SU-DHL-6 (cell line): ENCODE measurements at regions not wholly inside any gene's neighbourhood (a gene's known extent, or its start where the extent isn't known, plus 50 kb on each side); places are given as distances from the start of the nearest gene placed in this dataset.

ENCODE experiments used
- H2AFZ ChIP-seq: fragments of 200-600 bp; sonication (generic); 2 replicates; pipeline ENCODE4 v1.6.1; 2014; ENCODE audit warnings: low read depth, mild to moderate bottlenecking, moderate library complexity, mixed read lengths, antibody characterized with exemption, low read length; ENCODE audit not compliant: severe bottlenecking
- H3F3A ChIP-seq: fragments of 200-600 bp; shearing (Covaris generic); 2 replicates; pipeline ENCODE4 v1.6.0; 2016; ENCODE audit warnings: antibody characterized with exemption, mild to moderate bottlenecking; ENCODE audit not compliant: insufficient read depth
- H3K27ac ChIP-seq: fragments of 200-600 bp; sonication (generic); 2 replicates; pipeline ENCODE4 v1.5.1; 2016; ENCODE audit warnings: low read depth, mild to moderate bottlenecking, low read length, moderate library complexity, mixed read lengths
- H3K27me3 ChIP-seq: fragments of 200-600 bp; sonication (generic), shearing (Covaris generic); 2 replicates; pipeline ENCODE4 v1.6.0; 2014; ENCODE audit warnings: mild to moderate bottlenecking, low read length
- H3K36me3 ChIP-seq: fragments of 200-600 bp; sonication (generic); 2 replicates; pipeline ENCODE4 v1.6.1; 2014; ENCODE audit warnings: mild to moderate bottlenecking, low read length, mixed read lengths
- H3K4me2 ChIP-seq: fragments of 300-600, 200-600 bp; shearing (Covaris generic), sonication (generic); 2 replicates; pipeline ENCODE4 v1.6.0; 2014; ENCODE audit warnings: low read length, low read depth, mild to moderate bottlenecking; ENCODE audit not compliant: poor library complexity, severe bottlenecking
- H3K4me3 ChIP-seq: fragments of 200-600 bp; sonication (generic); 2 replicates; pipeline ENCODE4 v1.5.1; 2014; ENCODE audit warnings: antibody characterized with exemption, low read length, mild to moderate bottlenecking, mixed read lengths; ENCODE audit not compliant: insufficient read depth, poor library complexity, severe bottlenecking
- H3K79me2 ChIP-seq: fragments of 200-600 bp; sonication (generic); 2 replicates; pipeline ENCODE4 v1.6.1; 2014; ENCODE audit warnings: mild to moderate bottlenecking, low read length, moderate library complexity; ENCODE audit not compliant: insufficient read depth
- H3K9ac ChIP-seq: fragments of 200-600 bp; sonication (generic); 2 replicates; pipeline ENCODE4 v1.7.0; 2014; ENCODE audit warnings: mild to moderate bottlenecking, low read length
- H3K9me2 ChIP-seq: fragments of 200-600 bp; sonication (generic); replicated peaks from 2 replicates; pipeline ENCODE4 v1.6.1; 2014; ENCODE audit warnings: low read length; ENCODE audit not compliant: insufficient read depth
- H3K9me3 ChIP-seq: fragments of 200-600 bp; sonication (generic); 2 replicates; pipeline ENCODE4 v1.6.1; 2014; ENCODE audit warnings: low read length, mixed read lengths; ENCODE audit not compliant: insufficient read depth
- H4K20me1 ChIP-seq: fragments of 200-600 bp; sonication (generic); 2 replicates; pipeline ENCODE4 v1.6.1; 2014; ENCODE audit warnings: low read depth, mild to moderate bottlenecking, antibody characterized with exemption, low read length, moderate library complexity, mixed read lengths
- EZH2phosphoT487 ChIP-seq: fragments of 200-600 bp; sonication (generic), shearing (Covaris generic); conservative IDR thresholded peaks from 2 replicates; pipeline ENCODE4 v1.6.1; 2018; ENCODE audit warnings: mild to moderate bottlenecking, antibody characterized with exemption, low read length, moderate library complexity, mixed read lengths
- TF ChIP-seq, protein P1 (sequence below): fragments of 200-600 bp; sonication (generic); IDR thresholded peaks from one replicate; pipeline ENCODE4 v1.5.1; 2017; ENCODE audit warnings: antibody characterized with exemption, mild to moderate bottlenecking, low read length, moderate library complexity; ENCODE audit not compliant: insufficient read depth, poor library complexity, severe bottlenecking

DNA sequence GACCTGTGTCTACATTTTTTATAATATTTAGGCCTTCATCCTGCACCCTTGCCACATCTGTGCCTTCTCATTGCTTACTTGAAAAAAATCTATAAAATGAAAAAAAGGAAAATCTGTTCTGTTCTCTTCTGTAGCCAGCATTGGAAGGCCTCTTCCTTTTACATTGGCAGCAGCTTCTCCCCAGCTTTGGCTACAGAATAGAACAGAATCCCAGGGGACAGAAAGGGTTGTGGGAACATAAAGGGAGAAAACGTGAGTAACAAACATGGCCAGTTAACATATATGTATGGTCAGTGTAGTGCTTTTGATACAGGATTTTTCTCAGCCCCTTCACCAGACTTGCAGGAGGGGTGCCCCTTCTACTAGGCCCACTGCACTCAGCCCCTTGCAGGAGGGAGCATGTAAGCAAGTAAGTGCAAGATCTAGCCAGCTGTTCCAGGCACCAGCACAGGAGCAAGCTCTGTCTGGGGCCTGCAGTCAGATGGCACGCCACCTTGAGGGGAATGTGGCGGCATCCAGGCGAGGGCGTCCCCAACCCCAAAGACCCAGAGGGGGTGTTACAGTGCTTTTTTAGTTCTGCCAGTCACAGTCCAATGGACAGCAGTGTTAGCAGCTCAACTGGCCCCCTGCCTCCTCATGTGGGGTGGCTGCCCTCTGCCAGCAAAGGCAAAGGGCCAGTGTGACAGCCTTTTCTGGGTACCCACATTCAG lies 330.5 kb upstream of the ZNF462 start:
- TF ChIP-seq, protein P1, sequence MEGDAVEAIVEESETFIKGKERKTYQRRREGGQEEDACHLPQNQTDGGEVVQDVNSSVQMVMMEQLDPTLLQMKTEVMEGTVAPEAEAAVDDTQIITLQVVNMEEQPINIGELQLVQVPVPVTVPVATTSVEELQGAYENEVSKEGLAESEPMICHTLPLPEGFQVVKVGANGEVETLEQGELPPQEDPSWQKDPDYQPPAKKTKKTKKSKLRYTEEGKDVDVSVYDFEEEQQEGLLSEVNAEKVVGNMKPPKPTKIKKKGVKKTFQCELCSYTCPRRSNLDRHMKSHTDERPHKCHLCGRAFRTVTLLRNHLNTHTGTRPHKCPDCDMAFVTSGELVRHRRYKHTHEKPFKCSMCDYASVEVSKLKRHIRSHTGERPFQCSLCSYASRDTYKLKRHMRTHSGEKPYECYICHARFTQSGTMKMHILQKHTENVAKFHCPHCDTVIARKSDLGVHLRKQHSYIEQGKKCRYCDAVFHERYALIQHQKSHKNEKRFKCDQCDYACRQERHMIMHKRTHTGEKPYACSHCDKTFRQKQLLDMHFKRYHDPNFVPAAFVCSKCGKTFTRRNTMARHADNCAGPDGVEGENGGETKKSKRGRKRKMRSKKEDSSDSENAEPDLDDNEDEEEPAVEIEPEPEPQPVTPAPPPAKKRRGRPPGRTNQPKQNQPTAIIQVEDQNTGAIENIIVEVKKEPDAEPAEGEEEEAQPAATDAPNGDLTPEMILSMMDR = no peak
- TF ChIP-seq EZH2phosphoT487 = no peak
- Histone ChIP-seq H4K20me1 (no peaks in the 10 kb centered on the region), H3K9me3 (no peaks in the 10 kb centered on the region), H3K36me3 (no peaks in the 10 kb centered on the region), H3K27me3 (no peaks in the 10 kb centered on the region), H3K9ac (no peak overlapping the region), H2AFZ (no peak overlapping the region), H3F3A (no peaks in the 10 kb centered on the region), H3K4me2 (no peak overlapping the region), H3K4me3 (no peak overlapping the region), H3K79me2 (no peaks in the 10 kb centered on the region), H3K9me2 (no peaks in the 10 kb centered on the region), H3K27ac (no peak overlapping the region)

DNA sequence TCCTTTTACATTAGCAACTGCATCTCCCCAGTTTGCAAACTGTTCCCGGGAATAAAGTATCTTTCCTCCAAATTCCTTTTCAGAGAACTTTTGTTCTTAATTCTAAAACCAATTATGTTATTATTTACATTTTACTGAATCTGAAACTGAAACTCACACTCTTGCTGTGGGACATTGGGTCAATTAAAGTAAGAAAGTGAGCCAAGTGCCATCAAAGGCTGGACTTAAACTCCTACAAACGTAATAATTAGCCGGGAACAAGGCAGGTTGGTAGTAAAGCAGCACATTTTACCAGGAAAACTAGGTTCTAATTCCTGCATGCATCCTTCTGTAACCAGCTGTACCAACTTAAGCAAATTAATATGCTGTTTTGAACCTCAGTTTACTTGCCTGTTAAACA lies 328.2 kb upstream of the ZNF462 start:
- no peak overlapping the region for H2AFZ ChIP-seq
- H3F3A ChIP-seq = no peaks in the 10 kb centered on the region

DNA sequence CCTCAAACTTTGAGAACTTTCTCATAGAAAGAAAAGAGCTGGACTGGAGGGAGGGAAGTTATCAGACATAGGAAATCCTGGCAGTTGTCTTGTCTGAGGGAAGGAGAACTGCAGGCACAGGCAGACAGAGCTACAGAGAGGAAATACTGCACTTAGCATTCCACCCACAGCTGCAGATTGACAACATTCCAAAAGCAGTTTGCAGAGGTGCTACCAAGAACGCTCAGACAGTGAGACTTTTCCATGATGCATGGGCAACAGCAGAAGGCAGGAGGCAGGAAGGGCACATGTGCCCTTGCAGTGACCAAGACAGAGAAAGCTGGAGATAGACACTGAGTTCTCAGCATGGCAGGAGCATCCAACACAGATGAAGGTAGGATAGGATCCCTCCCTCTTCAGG lies 327.5 kb upstream of the ZNF462 start:
- no peak overlapping the region for H3K4me2 ChIP-seq
- H3K27me3 ChIP-seq = no peaks in the 10 kb centered on the region
- no peak overlapping the region for H3K4me3 ChIP-seq
- H2AFZ ChIP-seq = no peak overlapping the region
- no peaks in the 10 kb centered on the region for H3K9me3 ChIP-seq
- H3K27ac ChIP-seq = no peak overlapping the region
- TF ChIP-seq, protein P1 = no peak
- no peak for TF ChIP-seq EZH2phosphoT487
- no peak overlapping the region for H3K9ac ChIP-seq
- no peaks in the 10 kb centered on the region for H3K36me3 ChIP-seq
- no peaks in the 10 kb centered on the region for H3K9me2 ChIP-seq
- no peaks in the 10 kb centered on the region for H3K79me2 ChIP-seq
- no peaks in the 10 kb centered on the region for H4K20me1 ChIP-seq
- no peaks in the 10 kb centered on the region for H3F3A ChIP-seq

More for the DNA sequence above, 328.2 kb upstream of the ZNF462 start:
- H3K9me3 ChIP-seq = no peaks in the 10 kb centered on the region
- H3K4me2 ChIP-seq = no peak overlapping the region
- H3K79me2 ChIP-seq = no peaks in the 10 kb centered on the region
- H3K27ac ChIP-seq = no peak overlapping the region
- H3K9me2 ChIP-seq = no peaks in the 10 kb centered on the region
- TF ChIP-seq EZH2phosphoT487 = no peak
- TF ChIP-seq, protein P1 = no peak
- H3K36me3 ChIP-seq = no peaks in the 10 kb centered on the region
- no peaks in the 10 kb centered on the region for H4K20me1 ChIP-seq
- no peaks in the 10 kb centered on the region for H3K27me3 ChIP-seq
- H3K4me3 ChIP-seq = no peak overlapping the region
- H3K9ac ChIP-seq = no peak overlapping the region
